Right cardiac atrium (tissue), 5 donors: ENCODE measurements at regions not wholly inside any gene's neighbourhood (a gene's known extent, or its start where the extent isn't known, plus 50 kb on each side); places are given as distances from the start of the nearest gene placed in this dataset.

Source experiments
- ATAC-seq, 2 donors: fragments of 200-7000 bp; cut with Tn5 transposase; one replicate each; pipeline versions ENCODE4 v1.8.0 to v1.9.1; 2020; ENCODE audit warnings: moderate library complexity in 2 of 2, mild to moderate bottlenecking in 1 of 2
- DNase-seq, 3 donors: peaks; one replicate each; pipeline ENCODE4 v3.0.0-alpha.2; 2020
- H3K27ac ChIP-seq: one replicate; pipeline ENCODE4 v1.5.1; 2013; ENCODE audit warnings: mild to moderate bottlenecking, low read length, control low read depth, moderate library complexity
- H3K27me3 ChIP-seq: one replicate; pipeline ENCODE4 v1.6.1; 2013; ENCODE audit not compliant: control insufficient read depth, insufficient read depth
- H3K4me1 ChIP-seq: one replicate; pipeline ENCODE4 v1.6.1; 2013; ENCODE audit warnings: low read length; ENCODE audit not compliant: control insufficient read depth, insufficient read depth
- H3K4me3 ChIP-seq: one replicate; pipeline ENCODE4 v1.5.1; 2013; ENCODE audit warnings: low read length, control low read depth
- H3K9me3 ChIP-seq: one replicate; pipeline ENCODE4 v1.6.1; 2013; ENCODE audit warnings: low read length; ENCODE audit not compliant: control insufficient read depth
- WGBS: extraction: QIAGEN DNeasy Blood & Tissue Kit; methylation state at CpG from one replicate; pipeline ENCODE4 v1.1.7; 2013; 5-methylcytosine and 5-hydroxymethylcytosine counted together
- intact Hi-C, 4 donors: fragments of 100-400 bp; cut with DNase I; formaldehyde crosslinking; loops; one replicate each; pipeline versions ENCODE4 v1.11.0 to v1.14.0; 2022 to 2023
- donor health status: healthy with polysubstance abuse.
- donor health status: DM: no; HTN: yes; CAD: no.
- donor health status: DM: no; HTN: no; CAD: no.
- donor health status: DM: no; HTN: yes; CAD: no; lungs with severe emphysema.
- donor health status: DM: yes; HTN: yes; CAD: no.

GRCh38 chr12:97616946-97617345 is 154.3 kb downstream of the RMST start:
- no peaks in the 10 kb centered on the region for H3K9me3 ChIP-seq
- DNase-seq: no peak
- no peak overlapping the region for H3K4me3 ChIP-seq
- no peaks in the 10 kb centered on the region for H3K27me3 ChIP-seq
- H3K27ac ChIP-seq: no peak overlapping the region
- ATAC-seq: no peak
- peaks cover 2% of the 10 kb centered on the region for H3K4me1 ChIP-seq
- intact Hi-C loops: no loop called here
- 64% methylated on average over 4 of the region's 4 CpGs for WGBS

- Histone ChIP-seq H3K9me3 (no peaks in the 10 kb centered on the region), H3K4me3 (no peak overlapping the region), H3K27ac (no peak overlapping the region), H3K27me3 (no peaks in the 10 kb centered on the region), H3K4me1 (no peaks in the 10 kb centered on the region)
- intact Hi-C loops: no loop called here
- DNase-seq (no peak), ATAC-seq (no peak)
Observed at GRCh38 chr12:97628962-97629361, 166.4 kb downstream of the RMST start.

GRCh38 chr12:97629382-97629781 is 166.8 kb downstream of the RMST start:
- intact Hi-C loops: no loop called here
- ATAC-seq (no peak), DNase-seq (no peak)
- H3K27me3 ChIP-seq: no peaks in the 10 kb centered on the region
- H3K27ac ChIP-seq: no peak overlapping the region
- H3K4me3 ChIP-seq: no peak overlapping the region
- H3K4me1 ChIP-seq: no peaks in the 10 kb centered on the region
- no peaks in the 10 kb centered on the region for H3K9me3 ChIP-seq

- 89% methylated on average over 2 of the region's 2 CpGs for WGBS
- Histone ChIP-seq H3K27me3 (no peaks in the 10 kb centered on the region), H3K9me3 (no peaks in the 10 kb centered on the region), H3K4me3 (no peak overlapping the region), H3K4me1 (no peaks in the 10 kb centered on the region), H3K27ac (no peak overlapping the region)
- ATAC-seq: no peak
- no peak for DNase-seq
- intact Hi-C loops: no loop called here
Observed at GRCh38 chr12:97630356-97630755, 167.8 kb downstream of the RMST start.

DNA sequence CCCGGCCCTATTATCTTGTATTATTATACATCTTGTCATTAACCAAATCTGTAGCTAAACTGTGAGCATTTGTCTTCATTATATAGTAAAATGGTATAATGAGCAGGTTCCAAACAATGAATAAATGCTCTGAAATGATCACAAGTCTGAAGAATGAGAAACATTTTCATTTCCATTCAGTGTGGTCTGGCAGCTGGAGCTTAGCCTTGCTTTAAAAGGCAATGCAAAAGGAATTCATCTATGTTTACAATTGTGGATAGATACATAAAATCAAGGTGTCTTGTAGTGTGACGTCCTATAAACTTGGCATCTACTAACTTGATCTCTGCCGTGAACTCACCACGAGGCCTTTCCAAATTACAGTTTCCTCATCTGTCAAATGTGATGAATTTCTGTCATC is 168.3 kb downstream of the RMST start:
- intact Hi-C loops: no loop called here
- ATAC-seq (no peak), DNase-seq (no peak)
- no peak overlapping the region for H3K4me3 ChIP-seq
- H3K4me1 ChIP-seq: no peaks in the 10 kb centered on the region
- no peak overlapping the region for H3K27ac ChIP-seq
- 64% methylated on average over 4 of the region's 4 CpGs for WGBS
- no peaks in the 10 kb centered on the region for H3K9me3 ChIP-seq
- no peaks in the 10 kb centered on the region for H3K27me3 ChIP-seq

DNA sequence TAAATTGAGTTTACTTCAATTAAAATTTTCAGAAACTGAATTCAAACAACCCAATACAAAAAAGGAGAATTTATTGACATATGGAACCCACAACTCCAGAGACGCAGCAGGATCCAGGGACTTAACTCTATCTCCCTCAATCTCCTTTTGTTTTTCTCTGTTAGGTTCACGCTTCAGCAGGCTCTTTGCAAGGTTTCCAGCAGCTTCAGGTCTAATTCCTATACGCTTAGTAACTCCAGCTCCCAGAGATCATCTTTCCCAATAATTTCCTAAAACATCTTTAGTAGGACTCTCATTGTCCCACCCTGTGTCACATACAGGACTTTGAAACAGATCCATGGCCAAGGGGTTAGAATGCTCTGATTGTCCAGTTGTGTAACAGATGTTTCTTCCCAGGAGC is 175.2 kb downstream of the RMST start:
- Histone ChIP-seq H3K27ac (no peak overlapping the region), H3K9me3 (no peaks in the 10 kb centered on the region), H3K4me3 (no peak overlapping the region), H3K27me3 (no peaks in the 10 kb centered on the region), H3K4me1 (no peaks in the 10 kb centered on the region)
- DNase-seq (no peak), ATAC-seq (no peak)
- 84% methylated on average over 3 of the region's 3 CpGs for WGBS
- intact Hi-C loops: no loop called here

GRCh38 chr12:97638739-97639138 is 176.1 kb downstream of the RMST start:
- Histone ChIP-seq H3K4me3 (no peak overlapping the region), H3K4me1 (no peaks in the 10 kb centered on the region), H3K27ac (no peak overlapping the region), H3K27me3 (no peaks in the 10 kb centered on the region), H3K9me3 (no peaks in the 10 kb centered on the region)
- intact Hi-C loops: no loop called here
- no peak for ATAC-seq
- DNase-seq: no peak
- 63% methylated on average over 2 of the region's 2 CpGs for WGBS

DNA sequence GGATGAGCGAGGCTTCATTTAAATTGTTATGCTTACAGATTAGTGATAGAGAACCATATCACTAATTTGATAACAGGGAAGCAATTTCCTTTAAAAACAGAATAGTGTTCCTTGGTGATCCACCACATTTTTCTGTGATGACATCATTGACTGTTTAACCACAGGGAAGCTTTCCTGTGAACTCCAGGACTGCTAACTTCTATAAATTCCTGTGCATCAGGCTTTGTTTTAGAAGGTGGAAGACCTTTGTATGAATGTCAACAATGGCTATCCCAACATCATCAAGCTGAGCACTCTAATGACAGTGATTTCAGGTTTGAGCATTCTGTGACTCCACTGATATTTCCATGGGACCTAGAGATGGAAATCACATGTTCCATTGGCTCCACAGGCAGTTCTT is 177.1 kb downstream of the RMST start:
- no peaks in the 10 kb centered on the region for H3K4me1 ChIP-seq

DNA sequence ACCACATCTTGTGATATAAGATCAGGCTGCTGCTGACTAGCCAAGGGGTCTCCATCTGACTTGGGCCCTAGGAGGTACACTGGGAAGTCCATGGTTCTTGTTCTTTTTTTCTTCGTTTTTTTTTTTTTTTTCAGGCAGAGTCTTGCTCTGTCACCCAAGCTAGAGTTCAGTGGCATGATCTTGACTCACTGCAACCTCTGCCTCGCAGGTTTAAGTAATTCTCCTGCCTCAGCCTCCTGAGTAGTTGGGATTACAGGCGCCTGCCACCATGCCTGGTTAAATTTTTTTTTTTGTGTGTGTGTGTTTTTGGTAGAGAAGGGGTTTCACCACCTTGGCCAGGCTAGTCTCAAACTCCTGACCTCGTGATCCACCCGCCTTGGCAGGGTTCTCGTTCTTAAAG is 178.2 kb downstream of the RMST start:
- no peak for DNase-seq
- Histone ChIP-seq H3K4me1 (no peaks in the 10 kb centered on the region), H3K4me3 (no peak overlapping the region), H3K9me3 (no peaks in the 10 kb centered on the region), H3K27ac (no peak overlapping the region), H3K27me3 (no peaks in the 10 kb centered on the region)
- WGBS: 83% methylated on average over 6 of the region's 6 CpGs
- ATAC-seq: no peak
- intact Hi-C loops: no loop called here

More for the DNA sequence above, 177.1 kb downstream of the RMST start:
- ATAC-seq: no peak
- Histone ChIP-seq H3K4me3 (no peak overlapping the region), H3K27me3 (no peaks in the 10 kb centered on the region), H3K27ac (no peak overlapping the region), H3K9me3 (no peaks in the 10 kb centered on the region)
- WGBS: 71% methylated on average over 1 of the region's 1 CpG
- intact Hi-C loops: no loop called here
- DNase-seq: no peak

DNA sequence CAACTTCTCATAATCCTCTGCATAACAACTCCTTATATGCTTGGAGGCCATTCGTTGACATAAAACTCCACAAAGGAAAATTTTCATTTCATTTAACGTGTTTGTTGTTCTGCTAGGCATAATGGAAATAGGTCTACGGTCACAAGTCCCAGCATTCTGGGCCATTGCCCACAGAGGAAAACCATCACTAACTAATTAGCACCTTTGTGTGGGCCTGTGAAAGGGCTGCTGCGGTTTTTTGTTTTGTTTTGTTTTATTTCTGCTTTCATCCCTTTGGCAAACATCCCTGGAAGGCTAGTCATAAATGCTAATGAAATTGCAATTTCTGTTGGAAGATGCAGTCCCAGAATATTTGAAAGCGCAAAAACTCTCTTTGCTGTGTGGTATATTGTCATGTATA is 180.3 kb downstream of the RMST start:
- no peak overlapping the region for H3K4me3 ChIP-seq
- H3K27me3 ChIP-seq: no peaks in the 10 kb centered on the region
- DNase-seq (no peak), ATAC-seq (no peak)
- no peak overlapping the region for H3K27ac ChIP-seq
- 80% methylated on average over 5 of the region's 5 CpGs for WGBS
- no peaks in the 10 kb centered on the region for H3K4me1 ChIP-seq
- intact Hi-C loops: no loop called here
- no peaks in the 10 kb centered on the region for H3K9me3 ChIP-seq

- intact Hi-C loops: no loop called here
- Histone ChIP-seq H3K4me3 (no peak overlapping the region), H3K27me3 (no peaks in the 10 kb centered on the region), H3K27ac (no peak overlapping the region), H3K4me1 (no peaks in the 10 kb centered on the region), H3K9me3 (no peaks in the 10 kb centered on the region)
- ATAC-seq (no peak), DNase-seq (no peak)
- WGBS: 87% methylated on average over 7 of the region's 7 CpGs
Observed at GRCh38 chr12:97643924-97644323, 181.3 kb downstream of the RMST start.

DNA sequence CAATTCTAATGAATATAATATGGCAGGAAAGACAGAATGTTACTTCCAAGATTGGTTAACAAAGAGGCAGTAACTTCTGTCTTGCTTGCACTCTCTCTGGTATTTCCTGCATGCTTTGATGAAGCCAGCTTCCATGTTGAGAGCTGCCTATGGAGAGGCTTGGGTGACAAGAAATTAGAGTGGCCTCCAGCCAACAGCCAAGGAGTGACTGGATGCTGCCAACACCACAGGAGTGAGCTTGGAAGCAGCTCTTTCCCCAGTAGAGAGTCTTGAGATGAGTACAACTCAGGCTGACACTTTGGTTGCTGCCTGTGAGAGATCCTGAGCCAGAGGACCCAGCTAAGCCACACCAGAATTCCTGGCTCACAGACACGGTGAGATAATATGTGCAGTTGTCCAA is 183.1 kb downstream of the RMST start:
- Histone ChIP-seq H3K4me3 (no peak overlapping the region), H3K27ac (no peak overlapping the region), H3K4me1 (no peaks in the 10 kb centered on the region), H3K9me3 (no peaks in the 10 kb centered on the region), H3K27me3 (no peaks in the 10 kb centered on the region)
- WGBS: 47% methylated on average over 1 of the region's 1 CpG
- no peak for DNase-seq
- no peak for ATAC-seq
- intact Hi-C loops: no loop called here
